ENCODE measurements at regions not wholly inside any gene's neighbourhood (a gene's known extent, or its start where the extent isn't known, plus 50 kb on each side); places are given as distances from the start of the nearest gene placed in this dataset.

GRCh38 chr5:68459093-68459809 lies 243.7 kb downstream of the PIK3R1 start:
- no peaks in the 10 kb centered on the region for H3K79me2 ChIP-seq (ENCODE audit: insufficient read depth, low read length)
- H3K4me3 ChIP-seq (replicated peaks in 1 of 2; ENCODE audit: low read depth in 1 of 2, low read length in 2 of 2), result no peak overlapping the region
- POLR2A ChIA-PET, result no interaction called here
- H3K4me1 ChIP-seq (ENCODE audit: control insufficient read depth in 1 of 2, insufficient read depth in 2 of 2, low read length in 2 of 2), result peaks cover 3 to 24% of the 10 kb centered on the region in 2 experiments; a peak in 2 of 4 replicates
- BruUV-seq (replicated peaks), result no TSS peak
- ATAC-seq (no peak), DNase-seq (ENCODE audit: low read depth, low spot score) (no peak)
- CTCF ChIA-PET, result interaction anchor here (1.0 kb wide), 1 partner anchor 163 kb away, joined by 4 read pairs; no protein-coding TSS in a partner anchor
- H3K36me3 ChIP-seq (ENCODE audit: control insufficient read depth in 1 of 2, insufficient read depth in 2 of 2, low read length in 2 of 2), result no peaks in the 10 kb centered on the region
- TF ChIP-seq POLR2A (IDR thresholded peaks at IDR 0.05; ENCODE audit: borderline replicate concordance, extremely low read depth, insufficient read depth, insufficient read length) (no peak), RAD21 (IDR thresholded peaks at IDR 0.05; ENCODE audit: low read depth) (no peak), ZNF274 (IDR thresholded peaks at IDR 0.05; ENCODE audit: low read depth, low read length) (no peak), MAX (IDR thresholded peaks at IDR 0.05) (no peak), CTCF (IDR thresholded peaks at IDR 0.05 in 2 of 3, conservative IDR thresholded peaks at IDR 0.05 in 1 of 3; ENCODE audit: borderline replicate concordance in 1 of 3, insufficient read depth in 1 of 3, low read depth in 2 of 3, low read length in 2 of 3) (no peak), POLR2AphosphoS5 (IDR thresholded peaks at IDR 0.05; ENCODE audit: low read depth, low read length) (no peak), EZH2phosphoT487 (IDR thresholded peaks at IDR 0.05; ENCODE audit: borderline replicate concordance) (no peak), CEBPB (IDR thresholded peaks at IDR 0.05; ENCODE audit: low read depth) (no peak), EGR1 (IDR thresholded peaks at IDR 0.05; ENCODE audit: low read depth) (no peak), SIN3A (IDR thresholded peaks at IDR 0.05; ENCODE audit: low read depth) (no peak), ZFX (IDR thresholded peaks at IDR 0.05) (no peak), ELF1 (IDR thresholded peaks at IDR 0.05; ENCODE audit: borderline replicate concordance, low read depth) (no peak), TCF7L2 (IDR thresholded peaks at IDR 0.05; ENCODE audit: borderline replicate concordance, extremely low read depth, insufficient read depth, insufficient read length) (no peak), CBX3 (IDR thresholded peaks at IDR 0.05; ENCODE audit: low read depth) (no peak), ZBTB33 (IDR thresholded peaks at IDR 0.05; ENCODE audit: extremely low read depth, insufficient replicate concordance, low read length) (no peak), FOSL1 (IDR thresholded peaks at IDR 0.05; ENCODE audit: low read depth) (no peak), SP1 (IDR thresholded peaks at IDR 0.05; ENCODE audit: low read depth) (no peak), EZH2 (IDR thresholded peaks at IDR 0.05) (no peak), JUND (IDR thresholded peaks at IDR 0.05) (no peak)
- intact Hi-C loops (cut with micrococcal nuclease), result loop anchor here (5.0 kb wide), 1 partner anchor 503 kb away; no protein-coding TSS in a partner anchor
- H4K20me1 ChIP-seq (ENCODE audit: insufficient read depth), result no peaks in the 10 kb centered on the region
- no peaks in the 10 kb centered on the region for H3K27me3 ChIP-seq (ENCODE audit: insufficient read depth, low read length)
- no peak overlapping the region for H3K27ac ChIP-seq (ENCODE audit: low read depth, low read length)
- H3K9me2 ChIP-seq (ENCODE audit: insufficient read depth), result no peaks in the 10 kb centered on the region
- no peaks in the 10 kb centered on the region; a peak in 1 of 4 replicates for H3K9me3 ChIP-seq (ENCODE audit: control insufficient read depth in 1 of 2, insufficient read depth in 1 of 2, low read depth in 1 of 2, low read length in 2 of 2)
- RAD21 ChIA-PET (ENCODE audit: low non-redundant PET in 1 of 2, low total read pairs in 2 of 2, uncharacterized antibody in 2 of 2, unreplicated experiment in 2 of 2), result no interaction called here
- no peak overlapping the region for H2AFZ ChIP-seq (ENCODE audit: low read depth, low read length, poor library complexity, severe bottlenecking)
- H3K9ac ChIP-seq (ENCODE audit: low read length), result no peak overlapping the region
- H3K4me2 ChIP-seq (ENCODE audit: low read length), result no peak overlapping the region

Measured in HCT116 (cell line).